K562 (cell line): ENCODE measurements at regions not wholly inside any gene's neighbourhood (a gene's known extent, or its start where the extent isn't known, plus 50 kb on each side); places are given as distances from the start of the nearest gene placed in this dataset.
A peak's percentile ranks its signal among the peaks of the same experiment; 100 is the strongest.
"Not testable (repeated sequence)": the region's sequence is repeated elsewhere in the genome, so short reads cannot be mapped to it uniquely, and the experiment has no call there.

Source experiments
- ATAC-seq: fragments of 200-7000 bp; cut with Tn5 transposase; 3 replicates; pipeline ENCODE4 v1.9.1; 2020; ENCODE audit warnings: moderate library complexity
- BruUV-seq: library from RNA; stranded (reverse); fragments of 400-500 nt; replicated peaks from 2 replicates; lab custom pipeline; 2021; lab: Mats Ljungman, UMichigan
- CTCF ChIA-PET: fragments of 300-600 bp; formaldehyde crosslinking; extraction: SDS; loops from one replicate; lab custom pipeline; 2021; ENCODE audit warnings: low intra/inter-chr PET ratio; lab: Yijun Ruan, JAX
- POLR2A ChIA-PET: fragments of 300-600, 350-650 bp; sonication (Branson Sonifier 250); formaldehyde crosslinking; extraction: SDS; loops from one replicate; lab custom pipeline; 2021; ENCODE audit warnings: antibody characterized with exemption, inconsistent platforms; lab: Yijun Ruan, JAX
- DNase-seq, 4 experiments: peaks; one replicate each; pipeline versions ENCODE4 v3.0.0 to v3.0.0-alpha.2; 2011 to 2018; ENCODE audit warnings: low spot score in 3 of 4, mixed read lengths in 3 of 4; ENCODE audit errors: extremely low read depth in 1 of 4
- FAIRE-seq: peaks from 2 replicates; lab custom pipeline; 2011; peaks lifted over from hg19 to GRCh38; lab: Jason Lieb, UNC
- H2AFZ ChIP-seq: 2 replicates; pipeline ENCODE4 v1.6.0; 2011; ENCODE audit warnings: low read depth, low read length, control low read depth, inconsistent platforms
- H3K27ac ChIP-seq: fragments of 200-600 bp; 3 replicates; pipeline ENCODE4 v1.8.0; 2011; ENCODE audit warnings: low read depth, mild to moderate bottlenecking, control low read depth, inconsistent platforms, low read length, moderate library complexity, mixed read lengths; ENCODE audit errors: extremely low read depth
- H3K27me3 ChIP-seq, 2 experiments: fragments of 300-600 bp in 1 of 2; 2 replicates in 1 of 2; 3 replicates in 1 of 2; pipeline versions ENCODE4 v1.6.0 to v1.8.0; 2011; ENCODE audit warnings: inconsistent platforms in 2 of 2, low read length in 2 of 2, mild to moderate bottlenecking in 1 of 2, mixed read lengths in 1 of 2, moderate library complexity in 1 of 2; ENCODE audit not compliant: control insufficient read depth in 2 of 2, insufficient read depth in 2 of 2
- H3K36me3 ChIP-seq: fragments of 300-600 bp; 3 replicates; pipeline ENCODE4 v1.8.0; 2011; ENCODE audit warnings: mild to moderate bottlenecking, low read length, inconsistent platforms; ENCODE audit not compliant: control insufficient read depth, insufficient read depth
- H3K4me1 ChIP-seq, 2 experiments: fragments of 200-600 bp in 1 of 2; replicated peaks in 1 of 2; 2 replicates in 1 of 2; 3 replicates in 1 of 2; pipeline versions ENCODE4 v1.5.1 to v1.8.0; 2011; ENCODE audit warnings: inconsistent platforms in 2 of 2, low read length in 2 of 2, mild to moderate bottlenecking in 1 of 2, mixed read lengths in 1 of 2, moderate library complexity in 1 of 2; ENCODE audit not compliant: control insufficient read depth in 2 of 2, insufficient read depth in 2 of 2
- H3K4me2 ChIP-seq: 2 replicates; pipeline ENCODE4 v1.6.1; 2011; ENCODE audit warnings: low read length, control low read depth, inconsistent platforms, mixed read lengths; ENCODE audit not compliant: insufficient read depth
- H3K4me3 ChIP-seq: fragments of 200-600 bp; sonication (generic), shearing (Covaris generic); 2 replicates; pipeline ENCODE4 v1.5.1; 2016; ENCODE audit warnings: control low read depth, inconsistent platforms
- H3K79me2 ChIP-seq: fragments of 200-600 bp; 3 replicates; pipeline ENCODE4 v1.8.0; 2011; ENCODE audit warnings: low read length, inconsistent platforms; ENCODE audit not compliant: control insufficient read depth, insufficient read depth
- H3K9ac ChIP-seq, 2 experiments: 2 replicates each; pipeline versions ENCODE4 v1.6.0 to v1.6.1; 2011; ENCODE audit warnings: low read depth in 2 of 2, low read length in 2 of 2, control low read depth in 1 of 2, inconsistent platforms in 1 of 2, mild to moderate bottlenecking in 1 of 2, mixed read lengths in 1 of 2; ENCODE audit not compliant: insufficient read depth in 1 of 2
- H3K9me1 ChIP-seq: one replicate; pipeline ENCODE4 v1.6.0; 2011; ENCODE audit warnings: inconsistent platforms, mild to moderate bottlenecking, low read length, moderate library complexity; ENCODE audit not compliant: control insufficient read depth, insufficient read depth
- H3K9me3 ChIP-seq: replicated peaks from 2 replicates; pipeline ENCODE4 v1.5.1; 2011; ENCODE audit warnings: low read depth, low read length, inconsistent platforms; ENCODE audit not compliant: control insufficient read depth, insufficient read depth
- H4K20me1 ChIP-seq: replicated peaks from 2 replicates; pipeline ENCODE4 v1.6.1; 2011; ENCODE audit warnings: low read length, inconsistent platforms, mixed read lengths; ENCODE audit not compliant: control insufficient read depth, insufficient read depth
- WGBS: fragments of 100-300 bp; shearing (Covaris generic); methylation state at CpG from one replicate; pipeline ENCODE4 v1.1.6; 2016; ENCODE audit warnings: low coverage, mixed read lengths; ENCODE audit not compliant: insufficient coverage; ENCODE audit errors: missing lambda C conversion rate; 5-methylcytosine and 5-hydroxymethylcytosine counted together
- in situ Hi-C: fragments of 300-500 bp; cut with MboI; formaldehyde crosslinking; loops from 4 replicates; pipeline ENCODE4 v1.15.0; 2018; ENCODE audit warnings: inconsistent platforms, mixed read lengths
- intact Hi-C: fragments of 100-400 bp; cut with micrococcal nuclease; formaldehyde crosslinking; loops from 2 replicates; pipeline ENCODE4 v1.14.2; 2022

DNA sequence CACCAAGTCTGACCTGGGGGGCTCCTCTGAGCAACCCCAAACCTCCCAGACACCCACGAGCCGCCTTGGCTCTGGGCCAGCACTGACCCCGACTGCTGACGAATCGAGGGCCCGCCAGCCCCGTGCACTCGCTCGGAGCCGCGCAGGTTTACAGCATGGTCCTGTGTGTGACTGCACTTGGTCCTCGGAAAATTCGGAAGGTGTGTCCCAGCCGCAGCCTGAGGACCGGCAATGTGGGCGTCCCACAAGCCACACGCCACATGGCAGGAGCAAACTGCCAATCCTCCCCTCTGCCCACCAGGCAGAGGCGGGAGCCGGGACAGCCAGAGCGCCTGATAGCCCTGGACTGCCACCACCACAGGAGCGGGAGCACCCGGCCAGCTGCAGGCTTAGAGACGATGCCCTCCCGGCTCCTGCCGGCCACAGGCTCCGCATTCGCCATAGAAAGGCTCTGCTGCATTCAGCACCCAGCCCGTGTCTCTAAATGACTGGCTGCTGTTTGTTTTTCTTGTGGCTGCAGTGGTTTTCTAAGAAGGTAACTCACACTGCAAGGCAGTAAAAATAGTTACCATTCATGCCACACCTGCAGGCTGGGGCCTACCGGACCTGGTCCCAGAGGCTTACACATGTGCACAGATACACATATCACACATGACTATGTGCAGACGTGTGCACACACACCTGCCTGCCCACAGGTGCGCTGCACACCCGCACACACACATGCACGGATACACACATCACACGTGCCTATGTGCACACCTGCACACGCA is 5415.3 kb upstream of the TPTE start:
- H3K36me3 ChIP-seq, intact Hi-C loops, H3K4me1 ChIP-seq, ATAC-seq, BruUV-seq, H3K27me3 ChIP-seq, CTCF ChIA-PET, H3K4me3 ChIP-seq, in situ Hi-C loops, POLR2A ChIA-PET, FAIRE-seq, H3K27ac ChIP-seq, H3K4me2 ChIP-seq, H3K79me2 ChIP-seq, H3K9ac ChIP-seq, H3K9me3 ChIP-seq, H3K9me1 ChIP-seq, H4K20me1 ChIP-seq, DNase-seq, H2AFZ ChIP-seq: not testable (repeated sequence)
- 100% methylated on average over 1 of the region's 35 CpGs for WGBS

DNA sequence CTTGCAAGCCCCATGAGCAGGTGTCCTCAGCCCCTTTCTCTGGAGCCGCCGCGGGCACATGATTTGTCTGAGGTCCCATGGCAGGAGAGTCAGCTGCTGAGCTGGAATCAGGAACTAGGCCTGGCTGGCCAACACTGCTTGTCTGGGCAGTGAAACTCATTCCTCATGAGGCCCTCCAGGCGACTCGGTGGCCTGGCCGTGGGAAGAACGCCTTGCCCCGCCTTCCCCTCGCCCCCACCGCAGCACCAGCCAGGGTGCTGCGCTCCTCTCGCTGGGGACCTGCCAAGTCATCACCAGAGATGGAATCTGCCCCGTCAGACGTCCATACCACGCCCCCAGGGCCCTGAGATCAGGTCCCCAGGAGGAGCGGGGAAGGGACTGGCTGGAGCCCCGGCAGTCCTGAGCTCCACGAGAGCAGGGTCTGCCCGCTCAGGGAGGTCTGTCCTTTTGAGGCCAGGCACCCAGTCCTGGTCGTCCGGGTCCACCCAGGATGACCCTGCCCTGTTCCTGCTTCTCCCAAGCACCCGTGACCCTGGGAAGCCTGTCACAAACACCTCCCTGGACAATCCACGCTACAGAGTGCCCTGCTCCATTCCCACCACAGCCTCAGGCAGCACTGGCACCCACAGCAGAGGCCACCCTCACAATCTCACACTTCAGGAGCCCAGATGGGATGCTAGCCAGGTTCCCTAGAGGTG is 5414.5 kb upstream of the TPTE start:
- H3K9me1 ChIP-seq, POLR2A ChIA-PET, DNase-seq, FAIRE-seq, H3K4me3 ChIP-seq, H3K27me3 ChIP-seq, H3K4me1 ChIP-seq, H3K79me2 ChIP-seq, BruUV-seq, H3K4me2 ChIP-seq, in situ Hi-C loops, H4K20me1 ChIP-seq, H3K27ac ChIP-seq, CTCF ChIA-PET, H3K9me3 ChIP-seq, intact Hi-C loops, H3K9ac ChIP-seq, H3K36me3 ChIP-seq, H2AFZ ChIP-seq: not testable (repeated sequence)
- 71% methylated on average over 1 of the region's 23 CpGs for WGBS
- peak; percentile 83 for ATAC-seq

DNA sequence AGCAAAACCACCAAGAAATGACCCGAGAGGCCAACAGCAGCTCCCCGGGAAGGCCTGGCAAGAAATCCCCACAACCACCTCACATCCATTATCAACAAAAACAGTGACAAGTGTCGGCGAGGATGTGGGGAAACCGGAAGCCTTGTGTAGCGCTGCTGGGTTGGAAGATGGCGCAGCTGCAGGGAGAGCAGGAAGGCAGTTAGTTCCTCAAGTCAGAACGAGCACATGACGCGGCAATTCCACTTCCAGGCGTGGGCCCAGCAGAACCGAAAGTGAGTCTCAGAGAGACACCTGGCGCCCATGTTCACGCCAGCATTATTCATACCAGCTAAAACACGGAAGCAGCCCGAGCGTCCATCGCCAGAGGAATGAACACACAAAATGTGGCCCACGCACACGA is 5413.7 kb upstream of the TPTE start:
- intact Hi-C loops, H3K9me1 ChIP-seq, H3K36me3 ChIP-seq, FAIRE-seq, H3K4me2 ChIP-seq, DNase-seq, H4K20me1 ChIP-seq, H3K79me2 ChIP-seq, BruUV-seq, H3K9ac ChIP-seq, H3K27ac ChIP-seq, ATAC-seq, POLR2A ChIA-PET, in situ Hi-C loops, H3K4me3 ChIP-seq, H3K9me3 ChIP-seq, H2AFZ ChIP-seq, H3K4me1 ChIP-seq, H3K27me3 ChIP-seq, CTCF ChIA-PET: not testable (repeated sequence)
- WGBS = no CpG with 5 or more reads among the region's 20 CpGs
